Pancreas (tissue), 10 donors: ENCODE measurements at regions not wholly inside any gene's neighbourhood (a gene's known extent, or its start where the extent isn't known, plus 50 kb on each side); places are given as distances from the start of the nearest gene placed in this dataset.

ENCODE experiments used
- ATAC-seq, 4 donors: fragments of 200-7000 bp; cut with Tn5 transposase; one replicate each; pipeline versions ENCODE4 v1.8.0 to v1.9.1; 2020; ENCODE audit warnings: mild to moderate bottlenecking in 4 of 4, moderate library complexity in 4 of 4
- DNase-seq, 6 donors: peaks; one replicate each; pipeline ENCODE4 v3.0.0-alpha.2; 2020
- FAIRE-seq: peaks from 2 replicates; lab custom pipeline; 2012; peaks lifted over from hg19 to GRCh38; lab: Jason Lieb, UNC
- H3K27ac ChIP-seq, 4 donors: fragments of 200-600 bp; sonication (generic); 1 replicate in 3 of 4; 2 replicates in 1 of 4; pipeline versions ENCODE4 v1.5.0 to v1.8.0; 2020
- H3K27me3 ChIP-seq, 4 donors: fragments of 200-600 bp; one replicate each; pipeline ENCODE4 v1.8.0; 2021
- H3K36me3 ChIP-seq, 3 donors: fragments of 200-600 bp; sonication (generic) in 1 of 3; one replicate each; pipeline versions ENCODE4 v1.5.0 to v1.8.0; 2020 to 2021
- H3K4me1 ChIP-seq, 3 donors: fragments of 200-600 bp; one replicate each; pipeline ENCODE4 v1.8.0; 2021
- H3K4me3 ChIP-seq, 4 donors: fragments of 200-600 bp; sonication (generic) in 2 of 4; one replicate each; pipeline versions ENCODE4 v1.5.0 to v1.8.0; 2020 to 2021
- H3K9me3 ChIP-seq, 4 donors: fragments of 200-600 bp; one replicate each; pipeline ENCODE4 v1.8.0; 2021
- WGBS, 2 donors: extraction: QIAGEN DNeasy Blood & Tissue Kit; methylation state at CpG; one replicate each; pipeline ENCODE4 v1.1.7; 2013; 5-methylcytosine and 5-hydroxymethylcytosine counted together
- intact Hi-C, 3 donors: fragments of 100-400 bp; cut with DNase I; formaldehyde crosslinking; loops; one replicate each; pipeline versions ENCODE4 v1.11.1 to v1.14.2; 2022
- TF ChIP-seq, protein P1 (sequence below), 4 donors: fragments of 200-600 bp; sonication (generic) in 3 of 4; IDR thresholded peaks; one replicate each; pipeline versions ENCODE4 v1.5.0 to v1.8.0; 2021; ENCODE audit warnings: antibody characterized with exemption in 4 of 4
- donor health status: healthy with polysubstance abuse.
- donor health status: DM: no; HTN: no; CAD: no; lungs with moderate emphysema.
- donor health status: DM: no; HTN: no; CAD: no.
- donor health status: control.
- donor health status: control.
- donor health status: Bipolar disorder and iron deficiency.
- donor health status: DM: yes; HTN: yes; CAD: no.
- donor health status: DM: no; HTN: no; CAD: no.
- donor health status: DM: no; HTN: no; CAD: no.
- donor health status: DM: yes; HTN: yes; CAD: no.

DNA sequence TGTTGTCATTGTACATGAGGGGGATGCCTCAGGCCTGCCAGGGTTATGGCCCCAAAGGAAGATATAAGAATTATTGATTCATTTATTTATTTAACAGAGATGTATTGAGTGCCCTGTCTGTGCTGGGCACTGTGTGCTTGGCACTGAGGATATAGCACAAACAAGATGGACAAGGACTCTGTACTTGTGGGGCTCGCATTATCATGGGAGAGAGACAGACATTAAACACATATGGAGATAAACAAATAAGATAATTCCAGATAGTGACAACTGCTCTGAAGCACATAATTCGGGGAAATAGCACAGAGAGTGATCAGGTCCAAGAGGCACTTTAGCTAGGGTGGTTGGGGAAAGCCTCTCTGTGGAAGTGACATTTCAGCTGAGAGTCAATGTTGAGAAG lies 119.8 kb upstream of the ARHGAP20 start:
- Histone ChIP-seq H3K36me3 (no peaks in the 10 kb centered on the region), H3K27ac (no peak overlapping the region), H3K9me3 (no peaks in the 10 kb centered on the region), H3K4me1 (no peaks in the 10 kb centered on the region), H3K4me3 (no peak overlapping the region), H3K27me3 (no peaks in the 10 kb centered on the region)
- TF ChIP-seq, protein P1, sequence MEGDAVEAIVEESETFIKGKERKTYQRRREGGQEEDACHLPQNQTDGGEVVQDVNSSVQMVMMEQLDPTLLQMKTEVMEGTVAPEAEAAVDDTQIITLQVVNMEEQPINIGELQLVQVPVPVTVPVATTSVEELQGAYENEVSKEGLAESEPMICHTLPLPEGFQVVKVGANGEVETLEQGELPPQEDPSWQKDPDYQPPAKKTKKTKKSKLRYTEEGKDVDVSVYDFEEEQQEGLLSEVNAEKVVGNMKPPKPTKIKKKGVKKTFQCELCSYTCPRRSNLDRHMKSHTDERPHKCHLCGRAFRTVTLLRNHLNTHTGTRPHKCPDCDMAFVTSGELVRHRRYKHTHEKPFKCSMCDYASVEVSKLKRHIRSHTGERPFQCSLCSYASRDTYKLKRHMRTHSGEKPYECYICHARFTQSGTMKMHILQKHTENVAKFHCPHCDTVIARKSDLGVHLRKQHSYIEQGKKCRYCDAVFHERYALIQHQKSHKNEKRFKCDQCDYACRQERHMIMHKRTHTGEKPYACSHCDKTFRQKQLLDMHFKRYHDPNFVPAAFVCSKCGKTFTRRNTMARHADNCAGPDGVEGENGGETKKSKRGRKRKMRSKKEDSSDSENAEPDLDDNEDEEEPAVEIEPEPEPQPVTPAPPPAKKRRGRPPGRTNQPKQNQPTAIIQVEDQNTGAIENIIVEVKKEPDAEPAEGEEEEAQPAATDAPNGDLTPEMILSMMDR (IDR thresholded peaks at IDR 0.05), result no peak
- intact Hi-C loops, result no loop called here
- FAIRE-seq (no peak), ATAC-seq (no peak), DNase-seq (no peak)
- 43 to 53% methylated on average over 2 of the region's 2 CpGs for WGBS, 2 donors

DNA sequence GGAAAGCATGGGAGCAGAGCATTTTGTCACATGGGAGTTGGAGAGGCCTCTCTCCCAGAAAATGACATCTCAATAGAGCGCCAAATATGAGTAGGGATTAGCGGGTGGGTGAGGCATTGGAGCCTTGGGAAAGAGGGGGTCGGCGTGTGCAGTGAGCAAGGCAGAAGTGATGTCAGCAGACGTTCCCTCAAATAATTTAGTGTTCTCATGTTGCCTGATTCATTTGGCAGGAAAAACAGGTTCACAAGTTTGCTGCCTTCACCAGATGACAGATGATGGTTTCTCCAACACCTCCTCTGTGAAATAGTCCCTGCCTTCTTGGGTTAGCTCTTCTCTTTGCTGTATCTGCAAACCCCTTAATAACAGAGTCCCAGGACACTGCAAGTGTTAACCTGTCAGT lies 118.5 kb upstream of the ARHGAP20 start:
- FAIRE-seq (no peak), ATAC-seq (no peak), DNase-seq (no peak)
- intact Hi-C loops, result no loop called here
- H3K4me3 ChIP-seq, result no peak overlapping the region
- WGBS, 2 donors, result 72 to 75% methylated on average over 5 of the region's 5 CpGs
- H3K27me3 ChIP-seq, result no peaks in the 10 kb centered on the region
- H3K36me3 ChIP-seq, result no peaks in the 10 kb centered on the region
- H3K9me3 ChIP-seq, result no peaks in the 10 kb centered on the region
- TF ChIP-seq, protein P1 (IDR thresholded peaks at IDR 0.05), result no peak
- H3K27ac ChIP-seq, result no peak overlapping the region
- no peaks in the 10 kb centered on the region for H3K4me1 ChIP-seq

DNA sequence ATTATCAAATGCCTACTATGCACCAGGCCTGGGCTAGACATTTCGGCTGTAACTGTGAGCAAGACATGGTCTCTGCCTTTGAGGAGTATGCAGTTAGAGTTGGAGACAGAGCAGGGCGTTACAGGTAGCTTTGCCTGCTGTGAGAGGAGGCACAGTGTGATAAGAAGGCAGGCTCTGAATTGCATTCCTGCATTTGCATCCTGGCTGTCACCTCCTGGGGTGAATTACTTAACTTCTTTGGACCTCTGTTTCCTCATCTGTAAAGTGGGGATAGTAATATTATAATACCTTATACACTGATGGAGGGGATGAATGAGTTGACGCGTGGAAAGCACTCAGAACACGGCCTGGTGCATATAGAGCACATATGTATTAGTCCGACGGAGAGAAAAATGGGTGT lies 118.1 kb upstream of the ARHGAP20 start:
- H3K4me1 ChIP-seq, result no peaks in the 10 kb centered on the region
- no peak overlapping the region for H3K27ac ChIP-seq
- no peaks in the 10 kb centered on the region for H3K27me3 ChIP-seq
- DNase-seq (no peak), FAIRE-seq (no peak), ATAC-seq (no peak)
- 79 to 85% methylated on average over 7 of the region's 7 CpGs for WGBS, 2 donors
- no peaks in the 10 kb centered on the region for H3K36me3 ChIP-seq
- TF ChIP-seq, protein P1 (IDR thresholded peaks at IDR 0.05), result no peak
- no peak overlapping the region for H3K4me3 ChIP-seq
- H3K9me3 ChIP-seq, result no peaks in the 10 kb centered on the region
- intact Hi-C loops, result no loop called here

DNA sequence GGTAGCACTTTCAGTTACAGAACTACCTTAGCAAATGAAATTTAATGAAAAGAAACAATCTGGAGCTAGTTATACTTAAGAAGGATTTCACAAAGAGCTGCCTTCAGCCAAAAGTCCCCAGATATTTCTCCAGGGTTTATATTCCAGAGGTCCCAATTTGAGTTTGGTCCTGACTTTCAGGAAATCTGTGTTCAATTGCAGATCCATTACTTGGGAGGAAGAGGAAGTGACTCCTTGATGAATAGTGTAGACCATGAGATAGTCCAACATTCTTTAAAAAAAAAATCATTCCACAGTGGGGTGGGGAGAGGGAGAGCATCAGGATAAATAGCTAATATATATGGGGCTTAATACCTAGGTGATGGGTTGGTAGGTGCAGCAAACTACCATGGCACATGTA lies 117.6 kb upstream of the ARHGAP20 start:
- ATAC-seq, result no peak
- no peak overlapping the region for H3K4me3 ChIP-seq
- FAIRE-seq, result no peak

DNA sequence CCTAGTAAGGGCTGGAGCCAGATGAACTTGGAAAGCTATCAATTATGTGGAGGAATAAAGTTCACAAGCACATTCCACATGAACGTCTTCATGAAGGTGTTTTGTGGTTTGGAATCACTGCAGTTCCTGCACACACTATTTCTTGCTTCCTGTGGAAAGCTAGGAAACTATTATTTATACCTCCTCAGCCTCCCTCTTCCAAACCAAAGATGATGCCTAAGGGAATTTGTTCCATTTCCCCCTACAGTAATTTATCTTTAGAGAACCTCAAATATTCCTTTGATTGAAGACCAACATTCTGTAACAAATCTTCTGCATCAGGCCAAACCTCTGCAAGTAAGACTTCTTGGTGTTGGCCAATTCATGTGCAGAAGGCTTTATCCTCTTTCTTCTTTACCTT lies 115.8 kb upstream of the ARHGAP20 start:
- TF ChIP-seq, protein P1 (IDR thresholded peaks at IDR 0.05), result no peak
- H3K27me3 ChIP-seq, result no peaks in the 10 kb centered on the region
- intact Hi-C loops, result no loop called here
- H3K9me3 ChIP-seq, result no peaks in the 10 kb centered on the region
- no peak overlapping the region for H3K4me3 ChIP-seq
- no peak overlapping the region for H3K27ac ChIP-seq
- no peaks in the 10 kb centered on the region for H3K36me3 ChIP-seq
- ATAC-seq, result no peak
- H3K4me1 ChIP-seq, result no peaks in the 10 kb centered on the region
- DNase-seq, result no peak
- FAIRE-seq, result no peak
- 33 to 52% methylated on average over 1 of the region's 1 CpG for WGBS, 2 donors

More for the DNA sequence above, 117.6 kb upstream of the ARHGAP20 start:
- Histone ChIP-seq H3K27ac (no peak overlapping the region), H3K4me1 (no peaks in the 10 kb centered on the region), H3K36me3 (no peaks in the 10 kb centered on the region), H3K9me3 (no peaks in the 10 kb centered on the region), H3K27me3 (no peaks in the 10 kb centered on the region)
- DNase-seq, result no peak
- intact Hi-C loops, result no loop called here
- TF ChIP-seq, protein P1 (IDR thresholded peaks at IDR 0.05), result no peak
